Fibroblast of mammary gland (primary cell): ENCODE measurements at regions not wholly inside any gene's neighbourhood (a gene's known extent, or its start where the extent isn't known, plus 50 kb on each side); places are given as distances from the start of the nearest gene placed in this dataset.

Experiments
- DNase-seq: peaks from one replicate; pipeline ENCODE4 v3.0.0-alpha.2; 2010; ENCODE audit warnings: low read depth
- H3K4me3 ChIP-seq: 2 replicates; pipeline ENCODE4 v1.5.1; 2011; ENCODE audit warnings: low read depth, mild to moderate bottlenecking, low read length, moderate library complexity; ENCODE audit not compliant: control insufficient read depth
- CTCF ChIP-seq: conservative IDR thresholded peaks from 2 replicates; pipeline ENCODE4 v1.5.1; 2011; ENCODE audit warnings: low read depth, low read length, inconsistent platforms; ENCODE audit not compliant: control insufficient read depth, insufficient read depth

GRCh38 chr5:34525761-34526160 is 130.4 kb upstream of the RAI14 start:
- H3K4me3 ChIP-seq = no peak overlapping the region
- DNase-seq = no peak
- no peak for TF ChIP-seq CTCF

- no peak overlapping the region for H3K4me3 ChIP-seq
- TF ChIP-seq CTCF = no peak
- DNase-seq = no peak
These were observed 129.3 kb upstream of the RAI14 start for GRCh38 chr5:34526682-34527305.

- no peak for TF ChIP-seq CTCF
- no peak for DNase-seq
- H3K4me3 ChIP-seq = no peak overlapping the region
These were observed 126.4 kb upstream of the RAI14 start for GRCh38 chr5:34529581-34530331.

- no peak for TF ChIP-seq CTCF
- DNase-seq = peak; percentile 66
- H3K4me3 ChIP-seq = no peak overlapping the region
These were observed 125.5 kb upstream of the RAI14 start for GRCh38 chr5:34530637-34531036.

GRCh38 chr5:34531751-34532360 is 124.3 kb upstream of the RAI14 start:
- H3K4me3 ChIP-seq = no peak overlapping the region
- DNase-seq = no peak
- no peak for TF ChIP-seq CTCF

GRCh38 chr5:34533582-34534522 is 122.3 kb upstream of the RAI14 start:
- no peak overlapping the region for H3K4me3 ChIP-seq
- TF ChIP-seq CTCF = no peak
- DNase-seq = peak; percentile 90
